Natural killer cell (primary cell): ENCODE measurements at regions not wholly inside any gene's neighbourhood (a gene's known extent, or its start where the extent isn't known, plus 50 kb on each side); places are given as distances from the start of the nearest gene placed in this dataset.

ENCODE experiments used
- ATAC-seq, 3 donors: fragments of 150-1000 bp in 2 of 3; fragments of 200-7000 bp in 1 of 3; cut with Tn5 transposase; 1 replicate in 1 of 3; 2 replicates in 2 of 3; pipeline ENCODE4 v1.10.0; 2021; ENCODE audit warnings: mild to moderate bottlenecking in 2 of 3, moderate library complexity in 2 of 3
- DNase-seq, 2 donors: peaks; one replicate each; pipeline versions ENCODE4 v3.0.0 to v3.0.0-alpha.2; 2013 to 2021; ENCODE audit warnings: mixed read lengths in 1 of 2
- H3K27ac ChIP-seq: one replicate; pipeline ENCODE4 v1.5.1; 2013; ENCODE audit warnings: mild to moderate bottlenecking, low read length
- H3K27me3 ChIP-seq: one replicate; pipeline ENCODE4 v1.6.1; 2013; ENCODE audit warnings: low read length; ENCODE audit not compliant: control insufficient read depth, insufficient read depth
- H3K36me3 ChIP-seq: one replicate; pipeline ENCODE4 v1.6.1; 2013; ENCODE audit warnings: low read length; ENCODE audit not compliant: control insufficient read depth, insufficient read depth
- H3K4me1 ChIP-seq: one replicate; pipeline ENCODE4 v1.6.1; 2013; ENCODE audit warnings: low read length; ENCODE audit not compliant: control insufficient read depth, insufficient read depth
- H3K4me3 ChIP-seq: one replicate; pipeline ENCODE4 v1.5.1; 2013; ENCODE audit warnings: low read length
- H3K9me3 ChIP-seq: one replicate; pipeline ENCODE4 v1.6.1; 2013; ENCODE audit warnings: low read length; ENCODE audit not compliant: control insufficient read depth, insufficient read depth
- H3K27ac Mint-ChIP-seq, 2 donors: one replicate each; pipeline ENCODE4 v1.8.0; 2022; ENCODE audit warnings: mild to moderate bottlenecking in 2 of 2, mixed read lengths in 2 of 2, moderate library complexity in 1 of 2
- H3K27me3 Mint-ChIP-seq, 2 donors: one replicate each; pipeline ENCODE4 v1.8.0; 2022; ENCODE audit warnings: low read depth in 2 of 2, mixed read lengths in 2 of 2
- H3K36me3 Mint-ChIP-seq: one replicate; pipeline ENCODE4 v1.8.0; 2022; ENCODE audit warnings: mixed read lengths
- H3K4me1 Mint-ChIP-seq, 2 donors: one replicate each; pipeline ENCODE4 v1.8.0; 2022; ENCODE audit warnings: mixed read lengths in 2 of 2
- H3K4me3 Mint-ChIP-seq: one replicate; pipeline ENCODE4 v1.8.0; 2022; ENCODE audit warnings: mild to moderate bottlenecking, moderate library complexity, mixed read lengths
- H3K9me3 Mint-ChIP-seq, 2 donors: one replicate each; pipeline ENCODE4 v1.8.0; 2022; ENCODE audit warnings: mixed read lengths in 2 of 2
- CTCF ChIP-seq: fragments of 200-600 bp; IDR thresholded peaks from one replicate; pipeline ENCODE4 v1.8.0; 2022; ENCODE audit warnings: antibody characterized with exemption
- WGBS: methylation state at CpG from one replicate; pipeline ENCODE4 v1.1.7; 2013; ENCODE audit warnings: missing lambda C conversion rate; ENCODE audit not compliant: insufficient coverage; 5-methylcytosine and 5-hydroxymethylcytosine counted together
- intact Hi-C: fragments of 100-400 bp; cut with micrococcal nuclease; formaldehyde crosslinking; loops from one replicate; pipeline ENCODE4 v1.14.2; 2022

GRCh38 chrX:87727620-87728019, 210.0 kb downstream of the KLHL4 start:
- ATAC-seq (no peak), DNase-seq (no peak)
- no peaks in the 10 kb centered on the region for H3K36me3 ChIP-seq
- H3K4me3 Mint-ChIP-seq = no peak overlapping the region
- H3K9me3 ChIP-seq = no peaks in the 10 kb centered on the region
- no peak overlapping the region for H3K27ac ChIP-seq
- intact Hi-C loops = no loop called here
- H3K4me1 Mint-ChIP-seq = no peaks in the 10 kb centered on the region
- no peaks in the 10 kb centered on the region for H3K27me3 Mint-ChIP-seq
- WGBS = 67% methylated on average over 3 of the region's 3 CpGs
- TF ChIP-seq CTCF = no peak
- no peak overlapping the region for H3K27ac Mint-ChIP-seq
- H3K4me1 ChIP-seq = no peaks in the 10 kb centered on the region
- H3K4me3 ChIP-seq = no peak overlapping the region
- no peaks in the 10 kb centered on the region for H3K27me3 ChIP-seq
- no peaks in the 10 kb centered on the region for H3K36me3 Mint-ChIP-seq
- peaks cover under 1 to 3% of the 10 kb centered on the region in 2 donors for H3K9me3 Mint-ChIP-seq

GRCh38 chrX:87728024-87728423, 210.4 kb downstream of the KLHL4 start:
- intact Hi-C loops = no loop called here
- peaks cover 2 to 7% of the 10 kb centered on the region in 2 donors for H3K9me3 Mint-ChIP-seq
- WGBS = 74% methylated on average over 9 of the region's 9 CpGs

GRCh38 chrX:87728459-87728858, 210.9 kb downstream of the KLHL4 start:
- Mint-ChIP-seq H3K4me3 (no peak overlapping the region), H3K9me3 (peaks cover 2 to 8% of the 10 kb centered on the region in 2 donors), H3K36me3 (no peaks in the 10 kb centered on the region), H3K27me3 (no peaks in the 10 kb centered on the region), H3K27ac (no peak overlapping the region), H3K4me1 (no peaks in the 10 kb centered on the region)
- TF ChIP-seq CTCF = no peak
- no peaks in the 10 kb centered on the region for H3K4me1 ChIP-seq
- no peaks in the 10 kb centered on the region for H3K36me3 ChIP-seq
- H3K9me3 ChIP-seq = no peaks in the 10 kb centered on the region
- intact Hi-C loops = no loop called here
- no peak overlapping the region for H3K4me3 ChIP-seq
- no peaks in the 10 kb centered on the region for H3K27me3 ChIP-seq
- DNase-seq (no peak), ATAC-seq (no peak)
- WGBS = 95% methylated on average over 7 of the region's 7 CpGs
- H3K27ac ChIP-seq = no peak overlapping the region

More at GRCh38 chrX:87728024-87728423, 210.4 kb downstream of the KLHL4 start:
- Histone ChIP-seq H3K9me3 (no peaks in the 10 kb centered on the region), H3K27ac (no peak overlapping the region), H3K4me1 (no peaks in the 10 kb centered on the region), H3K4me3 (no peak overlapping the region), H3K27me3 (no peaks in the 10 kb centered on the region), H3K36me3 (no peaks in the 10 kb centered on the region)
- ATAC-seq = no peak
- Mint-ChIP-seq H3K4me3 (no peak overlapping the region), H3K27me3 (no peaks in the 10 kb centered on the region), H3K27ac (no peak overlapping the region), H3K4me1 (no peaks in the 10 kb centered on the region), H3K36me3 (no peaks in the 10 kb centered on the region)
- no peak for DNase-seq
- TF ChIP-seq CTCF = no peak

GRCh38 chrX:87732133-87732532, 214.5 kb downstream of the KLHL4 start:
- no peaks in the 10 kb centered on the region for H3K9me3 ChIP-seq
- no peaks in the 10 kb centered on the region for H3K27me3 ChIP-seq
- ATAC-seq (no peak), DNase-seq (no peak)
- no peak overlapping the region for H3K27ac ChIP-seq
- H3K36me3 ChIP-seq = no peaks in the 10 kb centered on the region
- no peak for TF ChIP-seq CTCF
- Mint-ChIP-seq H3K36me3 (no peaks in the 10 kb centered on the region), H3K27me3 (no peaks in the 10 kb centered on the region), H3K4me1 (no peaks in the 10 kb centered on the region), H3K4me3 (no peak overlapping the region), H3K9me3 (peaks cover 2 to 8% of the 10 kb centered on the region in 2 donors), H3K27ac (no peak overlapping the region)
- no peaks in the 10 kb centered on the region for H3K4me1 ChIP-seq
- intact Hi-C loops = no loop called here
- H3K4me3 ChIP-seq = no peak overlapping the region
